Fibroblast of skin of abdomen (primary cell): ENCODE measurements at regions not wholly inside any gene's neighbourhood (a gene's known extent, or its start where the extent isn't known, plus 50 kb on each side); places are given as distances from the start of the nearest gene placed in this dataset.

Experiments
- DNase-seq: peaks from one replicate; pipeline ENCODE4 v3.0.0-alpha.2; 2013

DNA sequence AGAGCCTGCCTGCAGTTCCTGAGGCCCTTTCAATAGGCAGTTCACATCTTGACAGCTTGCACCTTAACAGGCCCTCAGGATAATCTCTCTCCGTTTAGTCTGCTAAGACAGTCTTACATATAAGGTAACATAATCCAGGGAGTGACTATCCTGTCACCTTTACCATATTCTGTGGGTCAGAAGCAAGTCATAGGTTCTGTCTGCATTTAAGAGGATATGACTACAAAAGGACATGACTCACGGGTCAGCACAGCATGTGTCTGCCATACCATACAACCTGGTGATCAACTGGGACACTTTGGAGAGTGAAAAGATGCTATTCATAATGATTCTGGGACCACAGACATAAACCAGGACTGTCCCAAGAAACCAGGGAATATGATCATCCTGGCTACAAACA is 611.1 kb downstream of the SOX6 start:
- no peak for DNase-seq

DNA sequence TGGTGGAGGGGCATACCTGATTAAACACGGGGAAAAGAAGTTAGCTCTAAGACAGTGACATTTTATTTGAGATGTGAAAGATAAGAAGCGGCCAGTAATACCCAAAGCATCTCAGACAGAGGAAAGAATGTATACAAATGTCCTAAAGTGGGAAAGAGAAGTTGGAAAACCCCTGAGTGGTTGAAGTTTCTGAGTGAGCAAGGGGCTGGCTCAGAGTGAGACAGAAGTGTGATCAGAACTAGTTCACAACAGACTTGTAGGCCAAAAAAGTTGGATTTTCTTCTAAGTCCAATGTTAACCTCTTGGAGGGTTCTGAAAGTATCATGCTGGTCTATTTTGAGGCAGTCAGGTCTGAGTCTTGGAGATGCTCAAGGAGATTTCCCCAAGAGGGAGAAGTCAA is 608.7 kb downstream of the SOX6 start:
- no peak for DNase-seq

DNA sequence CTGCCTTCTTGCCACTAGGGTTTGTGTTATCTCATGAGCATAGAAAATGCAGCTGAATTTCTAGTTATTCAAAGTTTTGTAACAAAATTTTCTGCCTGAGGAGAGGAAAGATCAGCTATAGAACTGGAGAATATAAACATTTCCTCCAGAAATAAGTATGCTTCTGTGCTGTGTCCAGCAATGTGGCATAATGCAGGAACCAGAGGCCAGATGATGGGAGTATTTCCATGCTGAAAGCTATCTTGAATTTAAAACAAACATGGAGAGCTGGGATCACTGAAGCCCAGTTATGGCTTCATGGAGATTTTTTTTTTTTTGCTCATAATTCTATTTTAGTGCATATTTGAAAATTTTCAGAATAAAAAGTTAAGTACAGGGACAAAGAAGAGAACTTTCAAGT is 608.2 kb downstream of the SOX6 start:
- no peak for DNase-seq

DNA sequence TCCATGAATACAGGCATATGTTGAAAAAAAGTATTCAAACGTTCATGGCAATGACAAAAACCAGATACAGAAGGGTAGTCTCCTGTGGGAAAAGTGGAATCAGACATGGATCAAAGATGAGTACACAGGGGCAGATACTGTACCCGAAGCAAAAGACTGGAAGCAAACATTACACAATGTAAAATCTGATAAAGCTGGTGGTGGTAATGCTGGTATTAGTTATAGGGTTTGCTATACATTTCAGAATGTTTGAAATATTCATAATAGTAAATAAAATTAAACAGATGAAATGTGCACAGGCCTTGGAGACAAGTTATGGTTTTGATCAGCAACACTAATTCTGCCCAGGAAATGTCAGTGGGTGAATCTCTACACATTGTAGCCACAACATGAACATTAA is 607.6 kb downstream of the SOX6 start:
- DNase-seq, result no peak

DNA sequence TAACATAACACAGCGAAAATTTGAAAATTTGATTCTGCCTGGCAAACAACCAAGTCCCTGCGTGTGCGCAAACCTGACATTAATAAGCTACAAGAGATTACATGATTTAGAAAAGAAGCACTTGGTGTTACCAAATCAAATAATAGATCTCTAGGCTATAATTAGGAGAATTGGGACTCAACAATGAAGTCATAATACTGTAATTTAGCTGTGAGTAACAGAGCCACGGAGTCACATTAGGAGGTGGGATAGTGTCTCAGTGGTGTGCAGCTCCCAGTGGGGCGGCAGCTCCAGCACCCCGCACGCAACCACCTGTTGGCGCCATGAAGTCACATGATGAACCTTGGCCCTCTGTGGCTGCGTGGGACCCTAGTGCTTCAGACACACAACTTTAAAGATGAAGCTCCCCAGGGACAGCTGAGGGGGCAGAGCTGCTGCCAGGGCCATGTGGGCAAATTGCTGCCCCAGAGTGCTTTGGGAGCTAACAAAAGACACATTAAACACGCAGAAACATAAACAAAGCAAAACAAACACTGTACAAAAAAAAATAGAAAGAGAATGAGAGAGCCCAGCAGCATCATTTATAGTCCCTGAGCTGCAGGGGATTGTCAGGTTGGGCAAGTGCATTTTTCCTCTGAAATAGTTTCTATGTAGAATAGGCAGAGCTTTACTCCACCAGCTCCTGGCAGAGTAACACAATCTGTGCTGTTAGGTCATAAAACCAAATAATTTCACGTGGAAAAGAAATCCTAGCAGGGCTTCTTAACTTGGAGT is 605.6 kb downstream of the SOX6 start:
- no peak for DNase-seq

DNA sequence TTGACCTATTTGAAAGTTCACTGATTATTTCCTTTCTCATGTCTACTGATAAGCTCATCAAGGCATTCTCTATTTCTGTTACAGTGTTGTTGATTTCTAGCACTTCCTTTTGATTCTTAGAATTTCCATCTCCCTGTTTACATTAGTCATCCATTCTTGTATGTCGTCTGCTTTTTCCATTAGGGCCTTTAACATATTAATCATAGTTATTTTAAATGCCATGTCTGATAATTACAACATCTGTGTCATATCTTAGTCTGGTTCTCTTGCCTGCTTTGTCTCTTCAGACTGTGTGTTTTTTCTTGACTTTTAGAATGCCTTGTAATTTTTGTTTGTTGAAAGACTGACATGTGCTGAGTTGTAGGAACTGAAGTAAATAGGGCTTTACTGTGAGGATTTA is 602.1 kb downstream of the SOX6 start:
- no peak for DNase-seq

DNA sequence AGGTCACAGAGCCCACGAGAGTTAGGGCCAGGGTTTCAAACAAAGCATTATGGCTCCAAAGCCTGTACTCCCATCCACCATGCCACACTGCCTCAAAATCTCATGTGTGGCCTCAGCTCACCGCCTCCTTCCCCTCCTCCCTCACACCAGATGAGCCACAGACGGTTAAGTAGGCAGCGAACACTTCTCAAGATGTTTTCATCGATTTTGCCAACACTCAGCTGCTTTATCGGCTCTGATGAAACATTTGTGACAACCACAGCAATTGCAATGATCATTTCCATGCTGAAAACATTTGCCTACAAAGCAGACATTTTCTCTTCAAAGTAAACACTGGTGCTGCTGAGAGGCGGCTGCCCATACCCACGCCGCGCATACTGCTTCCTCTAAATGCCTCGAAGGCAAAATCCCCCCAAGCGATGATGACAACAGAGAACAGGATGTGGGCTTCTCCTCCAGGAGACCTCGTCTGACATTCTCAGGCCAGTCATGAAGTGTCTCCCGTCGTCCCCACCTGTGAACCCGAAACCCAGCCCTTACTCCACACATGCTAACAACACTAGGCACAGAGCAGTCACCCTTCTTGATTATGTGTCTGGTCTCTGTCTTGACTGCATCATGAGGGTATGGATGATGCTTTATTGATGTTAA is 599.2 kb downstream of the SOX6 start:
- no peak for DNase-seq

DNA sequence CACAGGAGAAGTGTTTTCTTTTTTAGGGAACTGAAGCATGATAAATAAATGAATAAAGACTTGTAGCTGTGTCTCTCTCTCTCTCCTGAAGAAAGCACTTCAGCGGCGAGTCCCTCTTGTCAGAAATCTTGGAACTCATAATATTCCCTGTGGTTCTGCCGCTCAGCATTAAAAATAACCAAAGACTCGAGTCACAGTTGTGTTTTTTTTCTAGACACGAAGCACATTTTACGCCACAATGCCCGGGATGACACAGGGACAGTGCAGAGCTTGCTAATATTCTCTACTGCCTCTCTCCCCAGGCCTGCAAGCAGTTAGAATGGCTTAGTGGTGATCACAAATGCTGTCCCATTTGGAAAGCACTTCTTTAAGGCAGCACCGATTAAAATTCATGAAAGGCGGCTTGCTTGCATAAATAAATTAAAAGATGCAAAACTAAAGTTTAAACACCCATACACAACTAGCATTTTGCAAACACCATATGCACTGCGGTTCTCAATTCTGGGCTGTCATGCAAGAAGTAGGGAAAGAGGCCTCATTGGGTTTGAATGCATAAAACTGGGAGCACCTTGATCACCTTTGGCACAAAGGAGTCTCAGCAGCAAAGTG is 597.4 kb downstream of the SOX6 start:
- DNase-seq, result no peak

DNA sequence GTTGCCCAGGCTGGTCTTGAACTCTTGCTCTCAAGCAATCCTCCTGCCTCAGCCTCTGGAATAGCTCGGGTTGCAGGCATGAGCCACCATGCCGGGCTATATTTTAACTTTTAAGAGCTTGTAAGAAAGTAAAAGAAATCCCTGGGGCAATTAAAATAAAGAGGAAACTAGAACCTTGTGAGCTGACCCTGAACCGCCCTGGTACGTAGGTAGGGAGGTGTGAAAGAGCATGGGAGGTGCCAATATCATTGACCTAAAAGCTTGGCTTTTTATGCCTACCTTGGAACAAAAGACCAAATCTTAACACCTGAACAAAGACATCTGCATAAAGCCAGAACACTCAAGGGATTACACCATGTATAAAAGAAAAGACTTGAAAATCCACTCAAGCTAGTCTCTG is 595.1 kb downstream of the SOX6 start:
- DNase-seq, result no peak

DNA sequence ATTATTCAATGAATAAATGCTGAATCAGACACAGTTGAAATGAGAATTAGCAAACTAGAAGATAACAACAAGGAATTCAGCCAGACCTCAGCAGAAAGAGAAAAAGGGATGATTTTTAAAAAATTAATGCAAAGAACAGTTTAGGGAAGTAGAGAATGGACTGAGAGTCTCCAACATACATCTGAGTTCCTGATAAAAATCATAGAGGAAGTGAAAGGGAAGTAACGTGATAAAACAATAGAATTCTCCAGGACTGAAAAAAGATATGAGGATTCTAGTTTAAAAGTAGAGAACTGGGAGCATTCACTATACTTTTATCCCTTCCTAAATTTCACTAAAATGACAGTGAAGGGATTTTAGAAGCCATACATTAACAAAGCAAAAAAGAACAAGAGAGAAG is 592.0 kb downstream of the SOX6 start:
- no peak for DNase-seq

DNA sequence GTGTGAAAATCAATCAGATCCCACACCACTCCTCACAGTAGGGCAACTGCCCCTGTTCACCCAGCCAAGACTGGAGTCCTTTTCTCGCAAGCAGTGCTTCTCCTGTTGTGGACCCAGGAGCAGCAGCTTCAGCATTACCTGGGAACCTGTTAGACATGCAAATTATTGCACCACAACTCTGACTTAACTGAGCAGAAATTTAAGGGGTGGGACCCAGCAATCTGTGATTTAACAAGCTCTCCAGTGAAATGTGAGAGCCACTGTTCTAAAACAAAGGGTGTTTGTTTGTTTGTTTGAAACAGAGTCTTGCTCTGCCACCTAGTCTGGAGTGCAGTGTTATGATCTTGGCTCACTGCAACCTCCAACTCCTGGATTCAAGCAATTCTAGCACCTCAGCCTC is 591.4 kb downstream of the SOX6 start:
- DNase-seq, result no peak

DNA sequence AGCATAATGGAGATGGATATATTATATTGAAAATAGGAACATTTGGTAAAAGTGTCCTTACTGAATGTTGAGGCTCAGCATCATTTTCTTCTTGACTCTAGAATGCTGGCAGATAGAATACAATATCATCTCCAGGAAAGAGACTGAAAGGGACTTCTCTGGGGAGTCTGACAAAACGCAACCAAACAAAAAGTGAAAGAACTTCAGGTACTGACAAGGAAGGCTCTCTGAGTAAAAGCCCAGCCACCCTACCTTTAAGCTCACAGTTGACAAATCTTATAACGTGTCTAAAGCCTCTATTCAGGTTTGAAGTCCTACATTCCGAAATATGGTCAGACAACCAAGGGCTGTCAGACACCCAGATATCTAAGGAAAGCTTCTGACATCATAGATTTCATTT is 590.8 kb downstream of the SOX6 start:
- no peak for DNase-seq

DNA sequence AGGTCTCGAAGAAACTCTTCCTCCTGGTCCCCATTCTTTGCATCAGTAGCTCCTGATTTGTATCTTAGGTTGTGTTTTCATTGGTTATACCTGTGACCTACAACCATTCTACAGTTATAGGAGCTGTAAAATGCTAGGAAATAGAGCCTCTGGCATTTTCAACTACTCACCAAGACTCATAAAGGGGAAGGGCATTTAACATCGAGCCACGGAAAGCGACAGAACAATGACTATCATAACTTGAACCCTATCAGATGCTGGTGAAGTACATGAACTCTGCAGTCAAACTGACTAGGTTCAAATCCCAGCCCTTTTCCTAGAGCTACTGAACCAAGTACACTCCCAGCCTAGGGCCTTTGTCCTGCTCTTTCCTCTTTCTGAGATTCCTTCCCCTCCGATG is 588.0 kb downstream of the SOX6 start:
- no peak for DNase-seq

DNA sequence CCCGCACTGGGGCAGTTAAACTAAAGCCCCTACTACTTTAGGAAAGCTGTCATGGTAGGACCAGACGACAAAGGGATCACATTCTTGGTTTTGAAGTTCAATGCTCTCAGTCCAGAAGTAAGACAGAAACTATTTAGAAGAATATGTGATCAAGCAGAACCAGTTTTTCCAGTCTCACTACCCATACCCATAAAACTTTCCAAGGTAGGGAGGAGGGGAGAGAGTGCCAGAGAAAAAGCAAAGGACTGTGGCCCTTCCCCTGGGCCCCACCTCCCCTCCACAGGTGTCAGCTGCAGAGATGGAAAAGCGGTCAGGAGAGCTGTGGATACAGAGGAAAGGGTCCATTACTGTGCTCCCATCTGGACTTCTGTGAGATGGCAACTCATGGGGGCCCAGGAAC is 587.1 kb downstream of the SOX6 start:
- DNase-seq, result no peak

DNA sequence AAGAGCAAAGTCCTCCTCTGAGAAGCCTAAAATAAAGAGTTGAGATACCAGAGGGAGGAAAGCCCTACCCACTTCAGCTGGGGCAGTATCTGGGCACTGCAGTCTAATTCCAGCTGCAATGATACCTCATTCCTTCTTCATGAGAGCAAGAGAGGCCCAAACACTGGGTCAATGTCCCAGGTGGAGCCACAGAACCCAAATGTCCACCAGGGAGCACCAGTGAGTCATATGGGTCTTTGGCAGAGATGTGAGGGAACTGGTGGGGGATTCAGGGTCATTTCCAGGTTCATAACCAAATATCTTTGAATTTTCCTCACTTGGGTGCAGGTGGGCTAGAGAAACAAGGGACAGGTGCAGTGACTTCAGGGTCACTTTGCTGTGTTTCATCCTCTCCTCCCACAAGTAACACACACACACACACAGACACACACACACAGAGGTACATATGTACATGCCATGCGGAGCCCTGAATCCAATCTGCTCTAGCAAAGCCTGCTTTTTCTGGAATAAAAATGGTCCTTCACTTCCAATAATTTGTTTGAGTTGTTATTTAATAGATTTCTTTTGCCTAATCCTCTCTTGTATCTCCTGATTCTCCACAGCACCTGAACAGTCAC is 585.4 kb downstream of the SOX6 start:
- DNase-seq, result peak; percentile 21

DNA sequence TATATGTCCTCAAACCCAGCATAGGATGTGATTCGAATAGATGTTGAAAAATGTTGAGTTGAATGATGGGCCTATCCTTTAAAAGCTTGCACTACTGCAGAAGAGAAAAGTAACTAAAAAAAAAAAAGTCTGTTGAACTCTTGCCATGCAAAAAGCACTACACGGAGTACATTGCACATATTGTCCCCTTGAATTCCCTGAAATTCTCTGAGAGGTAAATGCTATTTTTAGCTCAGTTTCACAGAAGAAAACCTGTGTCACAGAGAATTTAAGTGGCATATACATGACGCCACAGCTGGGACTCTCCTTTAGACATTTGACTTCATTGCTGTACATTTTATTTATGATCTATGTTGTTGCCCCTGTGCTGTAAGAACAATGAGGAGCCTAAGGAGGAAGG is 583.8 kb downstream of the SOX6 start:
- DNase-seq, result no peak

DNA sequence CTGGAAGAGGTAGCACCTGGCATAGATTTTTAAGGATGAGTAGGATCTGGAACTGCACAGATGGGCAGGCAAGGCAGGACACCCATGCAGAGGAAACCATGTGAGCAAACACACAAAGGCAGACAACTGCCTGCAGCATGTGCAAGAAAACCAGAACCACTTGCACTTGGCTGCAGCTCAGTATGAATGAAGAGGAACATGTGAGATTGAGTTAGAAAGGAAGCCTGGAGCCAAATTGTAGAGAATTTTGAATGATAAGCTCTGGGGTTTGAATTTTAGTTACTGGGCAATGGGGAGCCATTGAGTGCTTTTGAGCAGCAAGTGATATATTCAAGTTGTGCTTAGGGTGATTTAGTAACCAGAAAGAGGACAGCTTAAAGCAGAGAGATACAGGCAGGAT is 583.4 kb downstream of the SOX6 start:
- DNase-seq, result no peak

DNA sequence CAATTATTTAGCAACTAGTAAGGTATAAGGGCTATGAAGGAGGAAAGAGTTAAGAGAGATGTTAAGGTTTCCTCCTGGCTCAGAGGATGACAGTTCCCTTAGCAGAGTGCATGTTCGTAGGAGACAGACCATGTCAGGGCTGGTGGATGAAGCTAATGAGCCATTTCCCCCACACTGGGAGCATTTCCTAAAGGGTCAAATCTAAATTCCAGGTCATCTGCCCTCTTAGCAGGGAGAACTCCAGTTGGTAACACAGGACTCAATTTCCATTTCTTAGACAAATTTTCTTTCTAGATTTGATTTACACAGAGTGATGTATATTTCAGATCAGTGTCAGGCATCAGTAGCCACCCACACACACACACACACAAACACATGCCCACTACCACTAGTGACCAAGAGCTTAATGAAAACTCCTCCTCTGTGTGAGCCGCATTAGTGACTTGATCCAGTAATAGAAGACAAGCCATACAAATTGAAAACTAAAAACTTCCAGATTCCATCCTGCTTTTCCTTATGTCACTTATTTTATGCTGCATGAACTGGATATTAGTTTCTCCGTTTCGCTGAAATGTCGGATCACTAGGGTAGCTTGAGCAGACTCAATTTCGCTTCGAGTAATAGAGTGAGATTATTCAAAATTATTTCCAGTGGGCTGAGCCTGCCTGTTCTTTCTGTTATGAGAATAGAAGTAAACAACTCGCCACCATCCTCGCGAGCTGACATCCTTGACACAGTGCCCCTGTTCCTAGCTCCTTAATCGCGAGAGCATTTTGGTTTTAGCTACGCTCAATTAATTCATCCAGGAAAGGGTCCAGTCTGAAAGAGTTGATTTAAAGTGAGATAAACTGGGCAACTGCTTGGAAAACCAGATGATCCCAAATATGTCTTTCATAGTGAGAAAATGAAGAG is 582.6 kb downstream of the SOX6 start:
- DNase-seq, result no peak

DNA sequence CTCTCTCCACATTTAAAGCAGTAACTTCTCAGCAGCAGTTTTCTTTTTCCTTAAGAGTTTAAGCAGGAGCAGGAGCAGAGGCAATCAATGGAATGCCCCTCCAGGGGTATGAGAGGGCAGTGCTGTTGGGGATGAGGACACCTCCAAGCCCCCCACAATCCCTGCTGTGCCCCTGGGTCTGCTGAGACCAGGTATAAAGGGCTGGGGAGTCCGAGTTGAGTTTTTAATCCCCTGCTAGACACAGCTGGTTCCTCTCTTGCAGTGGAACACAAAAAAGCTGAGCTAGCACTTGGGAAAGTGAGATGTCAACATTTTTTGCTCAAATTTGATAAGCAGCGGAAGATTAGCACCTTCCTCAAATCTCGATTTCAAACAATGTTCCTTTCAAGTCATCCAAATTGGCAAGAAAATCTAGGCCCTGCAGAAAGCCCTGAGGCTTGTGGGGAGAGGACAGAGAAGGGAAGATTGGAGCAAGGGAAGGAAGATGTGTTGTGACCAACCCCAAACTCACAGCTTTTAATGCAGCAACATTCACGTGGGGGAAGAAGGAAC is 581.9 kb downstream of the SOX6 start:
- DNase-seq, result no peak

DNA sequence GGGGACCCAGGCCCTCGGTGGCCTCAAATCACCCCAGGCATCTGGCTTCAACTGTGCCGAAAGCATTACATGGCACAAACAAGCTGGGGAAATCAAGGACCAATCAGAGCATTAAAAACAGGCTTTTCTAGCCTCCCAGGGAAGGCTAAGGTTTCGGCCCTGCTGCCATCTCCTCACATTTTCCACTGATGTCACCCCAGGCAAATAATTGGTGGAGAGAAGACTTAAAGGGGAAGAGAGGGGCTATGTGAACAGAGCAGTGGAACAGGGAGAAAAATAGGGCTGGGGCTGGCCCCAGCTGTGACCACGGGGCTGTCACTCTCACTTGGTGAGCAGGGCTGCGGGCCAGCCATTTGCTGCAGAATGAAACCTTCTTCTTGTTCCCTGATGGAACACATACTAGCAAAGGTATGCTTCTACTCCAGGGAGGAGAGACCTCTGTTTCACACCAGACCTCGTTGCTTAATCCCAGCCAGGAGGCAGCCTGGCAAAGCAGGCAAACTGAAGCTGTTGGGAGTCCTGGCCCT is 581.3 kb downstream of the SOX6 start:
- no peak for DNase-seq

DNA sequence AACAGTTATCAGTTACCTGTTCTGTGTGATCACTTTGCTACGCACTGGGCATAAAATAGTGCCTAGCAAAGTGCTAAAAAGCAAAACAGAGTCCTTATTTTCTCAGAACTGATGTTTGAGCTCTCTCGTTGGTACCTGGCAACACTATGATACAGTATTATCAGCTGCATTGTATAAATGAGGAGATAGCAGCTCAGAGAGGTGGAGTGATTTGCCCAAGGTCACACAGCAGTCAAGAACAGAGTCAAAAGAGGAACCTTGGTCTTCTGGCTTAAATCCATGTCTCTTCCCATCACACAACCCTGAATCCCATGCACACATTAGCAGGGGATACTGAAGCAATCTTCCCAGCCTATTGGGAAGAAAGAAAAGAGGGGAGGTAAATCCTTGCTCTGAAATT is 580.5 kb downstream of the SOX6 start:
- DNase-seq, result no peak

DNA sequence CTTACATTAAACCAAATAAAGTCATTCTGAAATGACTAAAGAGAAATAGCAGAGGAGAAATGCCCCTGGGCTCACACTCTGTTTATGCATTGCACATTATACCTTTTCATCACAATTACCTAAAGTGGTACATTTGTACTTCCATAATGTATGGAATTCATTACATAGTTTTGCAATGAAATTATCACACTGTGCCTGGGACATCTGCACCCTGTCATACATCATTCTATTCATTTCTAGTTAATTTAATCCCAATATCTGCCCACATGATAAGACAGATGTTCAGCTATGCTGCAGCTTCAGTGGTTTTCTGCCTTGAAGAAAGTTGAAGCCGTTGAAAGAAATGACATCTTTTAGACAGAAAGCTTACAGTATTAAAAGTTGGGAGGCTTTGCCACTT is 580.0 kb downstream of the SOX6 start:
- no peak for DNase-seq
